CD4-positive, alpha-beta T cell treated with Interleukin-4 for 4 hours (primary cell): ENCODE measurements at regions not wholly inside any gene's neighbourhood (a gene's known extent, or its start where the extent isn't known, plus 50 kb on each side); places are given as distances from the start of the nearest gene placed in this dataset.
"Not testable (repeated sequence)": the region's sequence is repeated elsewhere in the genome, so short reads cannot be mapped to it uniquely, and the experiment has no call there.

Experiments
- DNase-seq: peaks from one replicate; pipeline ENCODE4 v3.0.0-alpha.2; 2020

DNA sequence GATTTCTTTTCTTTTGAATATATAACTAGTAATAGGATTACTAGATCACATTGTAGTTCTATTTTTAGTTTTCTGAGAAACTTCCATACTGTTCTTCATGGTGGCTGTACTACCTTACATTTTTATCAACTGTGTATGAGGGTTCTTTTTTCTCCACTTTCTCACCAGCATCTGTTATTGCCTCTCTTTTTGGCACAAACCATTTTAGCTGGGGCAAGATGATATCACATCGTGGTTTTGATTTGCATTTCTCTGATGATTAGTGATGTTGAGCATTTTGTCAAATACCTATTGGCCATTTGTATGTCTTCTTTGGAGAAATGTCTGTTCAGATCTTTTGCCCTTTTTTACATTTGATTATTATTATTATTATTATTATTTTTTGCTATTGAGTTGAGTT lies 86.1 kb upstream of the TCF21 start:
- no peak for DNase-seq

DNA sequence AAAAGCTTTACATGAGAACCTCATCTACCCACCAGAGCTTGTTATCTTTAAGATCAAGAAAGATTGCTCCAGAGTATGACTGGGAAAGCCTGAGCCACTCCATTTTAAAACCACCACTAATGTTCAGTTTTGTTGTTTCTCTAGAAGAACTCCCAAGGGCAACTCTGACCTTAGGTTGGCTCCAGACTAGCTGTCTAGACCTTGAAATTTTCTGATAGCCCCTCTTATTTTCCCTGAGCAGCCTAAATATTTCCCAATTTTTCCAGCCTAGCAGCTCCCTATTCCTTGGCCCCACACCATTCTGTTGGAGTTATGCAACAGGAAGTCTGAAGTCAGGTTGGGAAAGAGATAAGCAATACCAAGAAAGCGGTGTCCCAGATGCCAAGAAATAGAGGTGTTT lies 84.6 kb upstream of the TCF21 start:
- DNase-seq, result no peak

DNA sequence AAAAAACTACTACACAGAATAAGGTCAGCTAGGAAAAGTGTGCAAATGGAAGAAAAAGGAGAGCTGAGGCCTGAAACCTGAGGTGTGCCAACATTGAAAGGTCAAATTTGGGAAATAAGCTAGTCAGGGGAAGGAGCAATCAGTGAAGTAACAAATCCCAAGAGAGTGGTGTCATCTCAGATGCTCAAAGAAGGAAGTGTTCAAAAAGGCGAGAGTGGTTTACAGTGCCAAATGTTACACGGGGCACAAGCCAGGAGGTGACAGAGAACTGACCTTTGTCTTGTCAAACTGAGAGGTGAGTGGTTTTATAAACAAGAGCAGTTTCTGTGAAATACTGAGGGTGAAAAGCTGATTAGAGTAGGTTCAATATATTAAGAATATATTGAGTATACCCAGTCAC lies 83.0 kb upstream of the TCF21 start:
- no peak for DNase-seq

GRCh38 chr6:133806382-133807140 lies 82.4 kb upstream of the TCF21 start:
- no peak for DNase-seq

- DNase-seq, result no peak
Measured at GRCh38 chr6:133807501-133807900, 81.4 kb upstream of the TCF21 start.

GRCh38 chr6:133809406-133809805 lies 79.5 kb upstream of the TCF21 start:
- DNase-seq, result no peak

- DNase-seq, result no peak
Measured at GRCh38 chr6:133811557-133811956, 77.4 kb upstream of the TCF21 start.

- not testable (repeated sequence) for DNase-seq
Measured at GRCh38 chr6:133812446-133812845, 76.5 kb upstream of the TCF21 start.

- DNase-seq, result no peak
Measured at GRCh38 chr6:133814238-133814637, 74.7 kb upstream of the TCF21 start.

- no peak for DNase-seq
Measured at GRCh38 chr6:133814797-133815196, 74.1 kb upstream of the TCF21 start.

- no peak for DNase-seq
Measured at GRCh38 chr6:133815313-133815712, 73.6 kb upstream of the TCF21 start.

DNA sequence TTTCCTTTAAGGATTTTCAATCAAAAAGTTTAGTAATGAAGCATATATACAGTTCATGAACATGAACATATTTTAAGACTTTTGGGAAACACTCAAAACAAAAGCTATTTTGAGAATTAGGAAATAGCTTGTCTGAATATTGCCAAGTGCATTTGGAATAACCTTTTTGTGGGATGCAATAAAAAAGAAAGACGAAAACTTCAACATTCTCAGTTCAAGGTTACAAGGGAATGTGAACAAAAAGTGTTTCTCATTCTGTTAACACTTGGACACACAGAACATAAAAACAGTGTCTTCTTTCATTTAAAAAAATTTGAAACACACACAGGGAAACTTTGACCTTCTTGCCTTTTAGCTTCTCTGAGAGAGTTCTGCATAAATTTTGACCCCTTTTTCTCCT lies 72.7 kb upstream of the TCF21 start:
- no peak for DNase-seq

GRCh38 chr6:133817460-133818047 lies 71.4 kb upstream of the TCF21 start:
- peak; percentile 9 for DNase-seq

DNA sequence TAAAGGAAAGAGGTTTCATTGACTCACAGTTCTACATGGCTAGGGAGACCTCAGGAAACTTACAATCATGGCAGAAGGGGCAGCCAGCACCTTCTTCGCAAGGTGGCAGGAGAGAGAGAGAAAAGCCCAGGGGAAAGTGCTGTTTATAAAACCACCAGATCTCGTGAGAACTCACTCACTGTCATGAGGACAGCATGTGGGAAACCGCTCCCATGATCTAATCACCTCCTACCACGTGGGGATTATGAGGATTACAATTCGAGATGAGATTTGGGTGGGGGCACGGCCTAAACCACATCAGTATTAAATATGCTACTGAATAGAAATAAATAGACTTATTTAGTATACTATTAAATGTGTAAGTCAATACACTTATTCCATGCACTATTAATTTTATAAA lies 70.6 kb upstream of the TCF21 start:
- no peak for DNase-seq

DNA sequence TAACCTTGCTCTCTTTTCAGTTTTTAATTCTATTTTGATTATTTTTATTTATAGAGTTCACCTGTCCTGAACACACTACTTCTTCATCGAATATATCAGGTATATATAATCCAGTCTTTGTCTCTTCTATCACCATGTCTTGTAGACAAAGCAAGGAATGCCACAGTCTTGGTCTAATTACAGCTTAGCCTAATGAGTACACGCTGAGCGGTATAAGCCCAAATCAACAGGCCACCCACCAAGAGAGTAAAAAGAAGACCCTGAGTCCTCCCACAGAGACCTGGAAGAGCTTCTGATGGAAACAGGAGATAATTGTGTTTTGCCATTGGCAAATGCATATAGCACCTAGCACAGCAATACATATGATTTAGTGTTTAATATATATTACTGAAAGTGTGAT lies 68.7 kb upstream of the TCF21 start:
- DNase-seq, result no peak

DNA sequence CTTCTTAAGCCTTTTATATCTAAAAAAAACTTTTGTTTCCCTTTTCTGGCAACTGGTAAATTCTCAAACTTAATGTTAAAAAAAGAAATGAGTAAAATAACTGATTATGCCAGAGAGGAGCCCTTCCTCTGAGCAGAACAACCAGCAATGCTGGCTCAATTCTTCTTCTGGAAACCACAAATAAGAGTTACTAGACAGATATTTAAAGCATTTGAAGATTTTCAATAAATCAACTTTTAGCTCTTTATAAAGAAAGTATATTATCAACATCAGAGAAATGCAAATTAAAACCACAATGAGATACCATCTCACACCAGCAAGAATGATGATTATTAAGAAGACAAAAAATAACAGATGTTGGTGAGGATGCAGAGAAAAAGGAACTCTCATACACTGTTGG lies 61.1 kb upstream of the TCF21 start:
- no peak for DNase-seq

DNA sequence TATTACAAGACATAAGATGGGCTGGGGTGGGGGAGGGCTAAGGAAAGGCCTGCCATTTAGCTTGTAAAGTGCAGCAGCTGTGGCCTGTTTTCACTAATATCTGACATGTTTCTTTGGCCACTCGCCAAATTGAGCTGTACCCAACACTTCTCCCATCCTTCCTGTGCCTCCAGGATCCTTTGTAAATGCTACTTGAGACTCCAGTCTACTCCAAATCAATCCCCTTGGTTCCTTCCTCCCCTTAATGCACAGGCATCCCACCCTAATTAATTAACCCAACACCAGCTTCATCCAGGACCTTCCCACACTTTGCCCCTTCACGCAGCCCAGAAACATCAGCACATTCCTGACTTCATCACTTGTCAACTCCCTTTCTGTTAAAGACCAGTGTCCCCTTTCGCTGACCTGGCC lies 55.0 kb upstream of the TCF21 start:
- DNase-seq, result no peak

- no peak for DNase-seq
Measured at GRCh38 chr6:133834472-133835170, 54.3 kb upstream of the TCF21 start.

DNA sequence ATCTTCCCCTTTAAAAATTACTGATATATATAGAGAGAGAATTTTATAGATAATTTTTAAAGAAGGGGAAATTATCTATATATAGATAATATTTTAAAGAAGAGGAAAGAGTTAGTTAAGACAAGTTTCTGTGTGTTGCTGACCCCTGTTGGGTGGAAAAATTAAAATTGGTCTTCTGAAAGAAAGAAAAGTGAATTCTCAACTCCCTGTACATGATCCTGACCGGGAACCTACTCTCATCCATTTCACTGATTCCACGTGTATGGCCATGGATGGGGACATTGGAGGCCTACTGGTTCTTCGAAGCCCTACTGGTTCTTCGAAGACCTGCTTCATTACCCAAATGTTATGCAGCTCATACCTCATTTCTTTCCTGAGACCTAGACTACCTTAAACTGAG lies 53.0 kb upstream of the TCF21 start:
- no peak for DNase-seq

- DNase-seq, result peak; percentile 39
Measured at GRCh38 chr6:133837801-133838349, 51.0 kb upstream of the TCF21 start.
